WTC11 (cell line): ENCODE measurements at regions not wholly inside any gene's neighbourhood (a gene's known extent, or its start where the extent isn't known, plus 50 kb on each side); places are given as distances from the start of the nearest gene placed in this dataset.

Source experiments
- CREM ChIP-seq: sonication (generic); formaldehyde crosslinking; IDR thresholded peaks from 2 replicates; pipeline ENCODE4 v1.8.1; 2022; ENCODE audit warnings: mild to moderate bottlenecking, missing genetic modification reagents, moderate library complexity
- ESRRA ChIP-seq: sonication (generic); formaldehyde crosslinking; IDR thresholded peaks from 2 replicates; pipeline ENCODE4 v1.8.1; 2022; ENCODE audit warnings: mild to moderate bottlenecking, missing genetic modification reagents, borderline replicate concordance
- PREB ChIP-seq: sonication (generic); formaldehyde crosslinking; IDR thresholded peaks from 2 replicates; pipeline ENCODE4 v1.8.1; 2022; ENCODE audit warnings: mild to moderate bottlenecking, missing genetic modification reagents, moderate library complexity, borderline replicate concordance
- TCF7 ChIP-seq: sonication (generic); formaldehyde crosslinking; IDR thresholded peaks from 2 replicates; pipeline ENCODE4 v1.8.0; 2022; ENCODE audit warnings: mild to moderate bottlenecking, low read depth, missing genetic modification reagents, moderate library complexity
- ZNF416 ChIP-seq: fragments of 250-450 bp; sonication (Bioruptor Pico); IDR thresholded peaks from 2 replicates; pipeline ENCODE4 v1.9.0; 2021; ENCODE audit warnings: mild to moderate bottlenecking, inconsistent platforms

GRCh38 chr2:217723981-217724380 lies 278.8 kb downstream of the TNS1 start:
- TF ChIP-seq TCF7 (CRISPR knock-in tag), result no peak
- no peak for TF ChIP-seq ZNF416 (CRISPR knock-in tag)
- TF ChIP-seq CREM (CRISPR knock-in tag), result no peak
- no peak for TF ChIP-seq ESRRA
- no peak for TF ChIP-seq PREB (CRISPR knock-in tag)
